DMS53 (cell line): ENCODE measurements at regions not wholly inside any gene's neighbourhood (a gene's known extent, or its start where the extent isn't known, plus 50 kb on each side); places are given as distances from the start of the nearest gene placed in this dataset.
A peak's percentile ranks its signal among the peaks of the same experiment; 100 is the strongest.
"Not testable (repeated sequence)": the region's sequence is repeated elsewhere in the genome, so short reads cannot be mapped to it uniquely, and the experiment has no call there.

Source experiments
- DNase-seq: peaks from one replicate; lab custom pipeline; 2025; lab: John Stamatoyannopoulos, UW

GRCh38 chr7:97377713-97378112 lies 260.2 kb downstream of the SDHAF3 start:
- DNase-seq, result no peak

- peak; percentile 38 for DNase-seq
Observed at GRCh38 chr7:97381815-97382554, 264.5 kb downstream of the SDHAF3 start.

GRCh38 chr7:97390052-97390451 lies 272.6 kb downstream of the SDHAF3 start:
- DNase-seq, result no peak

- DNase-seq, result no peak
Observed at GRCh38 chr7:97390915-97391593, 273.6 kb downstream of the SDHAF3 start.

GRCh38 chr7:97401398-97401797 lies 283.9 kb downstream of the SDHAF3 start:
- DNase-seq, result no peak

GRCh38 chr7:97405835-97406234 lies 288.3 kb downstream of the SDHAF3 start:
- DNase-seq, result no peak

- DNase-seq, result no peak
Observed at GRCh38 chr7:97407106-97407505, 289.6 kb downstream of the SDHAF3 start.

- DNase-seq, result no peak
Observed at GRCh38 chr7:97409346-97409745, 291.8 kb downstream of the SDHAF3 start.

GRCh38 chr7:97418312-97418711 lies 300.8 kb downstream of the SDHAF3 start:
- peak; percentile 60 for DNase-seq

GRCh38 chr7:97419898-97420297 lies 302.4 kb downstream of the SDHAF3 start:
- no peak for DNase-seq

GRCh38 chr7:97421307-97421930 lies 303.9 kb downstream of the SDHAF3 start:
- DNase-seq, result no peak

GRCh38 chr7:97422046-97422445 lies 304.5 kb downstream of the SDHAF3 start:
- DNase-seq, result no peak

GRCh38 chr7:97430006-97430405 lies 301.9 kb upstream of the TAC1 start:
- DNase-seq, result no peak

GRCh38 chr7:97439637-97440214 lies 292.2 kb upstream of the TAC1 start:
- peak; percentile 33 for DNase-seq

- DNase-seq, result peak; percentile 85
Observed at GRCh38 chr7:97446361-97446760, 285.5 kb upstream of the TAC1 start.

- DNase-seq, result not testable (repeated sequence)
Observed at GRCh38 chr7:97449448-97449847, 282.4 kb upstream of the TAC1 start.

GRCh38 chr7:97450516-97450915 lies 281.4 kb upstream of the TAC1 start:
- DNase-seq, result no peak

GRCh38 chr7:97454636-97455035 lies 277.2 kb upstream of the TAC1 start:
- DNase-seq, result no peak

- peak; percentile 49 for DNase-seq
Observed at GRCh38 chr7:97457054-97457453, 274.8 kb upstream of the TAC1 start.

- no peak for DNase-seq
Observed at GRCh38 chr7:97460433-97460832, 271.5 kb upstream of the TAC1 start.

GRCh38 chr7:97461596-97461995 lies 270.3 kb upstream of the TAC1 start:
- no peak for DNase-seq

GRCh38 chr7:97466071-97466470 lies 265.8 kb upstream of the TAC1 start:
- DNase-seq, result no peak
